Chondrocyte (in vitro differentiated cells): ENCODE measurements at regions not wholly inside any gene's neighbourhood (a gene's known extent, or its start where the extent isn't known, plus 50 kb on each side); places are given as distances from the start of the nearest gene placed in this dataset.

Source experiments
- DNase-seq: peaks from one replicate; pipeline ENCODE4 v3.0.0; 2021; ENCODE audit warnings: mixed read lengths, low spot score
- H3K27ac Mint-ChIP-seq: one replicate; pipeline ENCODE4 v1.8.0; 2021; ENCODE audit warnings: mild to moderate bottlenecking, moderate library complexity, mixed read lengths; ENCODE audit not compliant: unreplicated experiment
- H3K27me3 Mint-ChIP-seq: 2 replicates; pipeline ENCODE4 v1.8.0; 2021; ENCODE audit warnings: low read depth, mixed read lengths
- H3K36me3 Mint-ChIP-seq: 2 replicates; pipeline ENCODE4 v1.8.0; 2021; ENCODE audit warnings: low read depth, mixed read lengths
- H3K4me1 Mint-ChIP-seq: 2 replicates; pipeline ENCODE4 v1.8.0; 2021; ENCODE audit warnings: low read depth, mild to moderate bottlenecking, mixed read lengths
- H3K4me3 Mint-ChIP-seq: one replicate; pipeline ENCODE4 v1.8.0; 2021; ENCODE audit warnings: mild to moderate bottlenecking, moderate library complexity, mixed read lengths; ENCODE audit not compliant: unreplicated experiment
- H3K9me3 Mint-ChIP-seq: 2 replicates; pipeline ENCODE4 v1.8.0; 2021; ENCODE audit warnings: low read depth, mixed read lengths
- TF ChIP-seq, protein P1 (sequence below): fragments of 200-600 bp; sonication (generic); IDR thresholded peaks from 2 replicates; pipeline ENCODE4 v1.5.0; 2021; ENCODE audit warnings: antibody characterized with exemption, mild to moderate bottlenecking, moderate library complexity

GRCh38 chr14:61184112-61184511 lies 97.0 kb downstream of the TMEM30B start:
- H3K27me3 Mint-ChIP-seq, result no peaks in the 10 kb centered on the region
- no peaks in the 10 kb centered on the region for H3K36me3 Mint-ChIP-seq
- DNase-seq, result no peak
- TF ChIP-seq, protein P1, sequence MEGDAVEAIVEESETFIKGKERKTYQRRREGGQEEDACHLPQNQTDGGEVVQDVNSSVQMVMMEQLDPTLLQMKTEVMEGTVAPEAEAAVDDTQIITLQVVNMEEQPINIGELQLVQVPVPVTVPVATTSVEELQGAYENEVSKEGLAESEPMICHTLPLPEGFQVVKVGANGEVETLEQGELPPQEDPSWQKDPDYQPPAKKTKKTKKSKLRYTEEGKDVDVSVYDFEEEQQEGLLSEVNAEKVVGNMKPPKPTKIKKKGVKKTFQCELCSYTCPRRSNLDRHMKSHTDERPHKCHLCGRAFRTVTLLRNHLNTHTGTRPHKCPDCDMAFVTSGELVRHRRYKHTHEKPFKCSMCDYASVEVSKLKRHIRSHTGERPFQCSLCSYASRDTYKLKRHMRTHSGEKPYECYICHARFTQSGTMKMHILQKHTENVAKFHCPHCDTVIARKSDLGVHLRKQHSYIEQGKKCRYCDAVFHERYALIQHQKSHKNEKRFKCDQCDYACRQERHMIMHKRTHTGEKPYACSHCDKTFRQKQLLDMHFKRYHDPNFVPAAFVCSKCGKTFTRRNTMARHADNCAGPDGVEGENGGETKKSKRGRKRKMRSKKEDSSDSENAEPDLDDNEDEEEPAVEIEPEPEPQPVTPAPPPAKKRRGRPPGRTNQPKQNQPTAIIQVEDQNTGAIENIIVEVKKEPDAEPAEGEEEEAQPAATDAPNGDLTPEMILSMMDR, result no peak
- peak overlapping the region; percentile 87 for H3K27ac Mint-ChIP-seq
- peaks cover 4% of the 10 kb centered on the region for H3K9me3 Mint-ChIP-seq
- H3K4me1 Mint-ChIP-seq, result peaks cover 81% of the 10 kb centered on the region
- H3K4me3 Mint-ChIP-seq, result no peak overlapping the region

GRCh38 chr14:61183196-61183885 lies 97.8 kb downstream of the TMEM30B start:
- peak overlapping the region; percentile 90 for H3K27ac Mint-ChIP-seq
- H3K4me3 Mint-ChIP-seq, result no peak overlapping the region
- no peaks in the 10 kb centered on the region for H3K36me3 Mint-ChIP-seq
- H3K4me1 Mint-ChIP-seq, result peaks cover 83% of the 10 kb centered on the region
- no peak for DNase-seq
- peaks cover 4% of the 10 kb centered on the region for H3K9me3 Mint-ChIP-seq
- no peaks in the 10 kb centered on the region for H3K27me3 Mint-ChIP-seq
- TF ChIP-seq, protein P1, result no peak

DNA sequence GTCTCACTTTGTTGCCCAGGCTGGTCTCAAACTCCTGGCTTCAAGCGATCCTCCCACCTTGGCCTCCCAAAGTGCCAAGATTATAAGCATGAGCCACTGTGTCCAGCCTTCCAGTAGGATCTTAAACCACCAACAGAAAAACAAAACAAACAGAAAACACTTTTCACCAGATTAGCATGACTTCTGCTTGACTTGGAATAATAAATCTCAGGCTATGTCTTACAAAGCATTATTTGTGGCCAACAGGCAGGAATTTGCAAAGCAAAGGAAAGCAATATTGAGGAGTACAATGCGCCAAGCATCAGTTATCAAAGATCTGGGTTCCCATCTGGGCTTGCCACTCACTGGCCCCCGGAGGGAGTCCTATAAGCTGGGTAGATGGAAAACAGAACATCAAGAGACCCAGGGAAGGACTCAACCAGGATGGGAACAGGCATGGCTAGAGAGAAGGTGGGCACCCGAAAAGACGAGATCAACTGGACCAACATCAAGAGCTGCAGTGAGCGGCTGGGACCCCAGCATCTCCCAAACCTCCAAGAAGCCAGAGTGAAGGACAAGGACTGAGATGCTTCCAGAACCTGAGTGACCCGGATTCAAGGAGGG lies 101.2 kb downstream of the TMEM30B start:
- DNase-seq, result no peak
- TF ChIP-seq, protein P1, result peak; percentile 39
- no peaks in the 10 kb centered on the region for H3K36me3 Mint-ChIP-seq
- H3K27ac Mint-ChIP-seq, result peak overlapping the region; percentile 95
- H3K27me3 Mint-ChIP-seq, result no peaks in the 10 kb centered on the region
- peaks cover 4% of the 10 kb centered on the region for H3K9me3 Mint-ChIP-seq
- peaks cover 81% of the 10 kb centered on the region for H3K4me1 Mint-ChIP-seq
- H3K4me3 Mint-ChIP-seq, result no peak overlapping the region

- Mint-ChIP-seq H3K9me3 (peaks cover 4% of the 10 kb centered on the region), H3K36me3 (no peaks in the 10 kb centered on the region), H3K27me3 (no peaks in the 10 kb centered on the region), H3K4me1 (peaks cover 81% of the 10 kb centered on the region), H3K27ac (peak overlapping the region; percentile 95), H3K4me3 (peak overlapping the region; percentile 6)
- no peak for DNase-seq
- TF ChIP-seq, protein P1, result no peak
Measured at GRCh38 chr14:61179061-61179690, 102.0 kb downstream of the TMEM30B start.

GRCh38 chr14:61178226-61179060 lies 102.7 kb downstream of the TMEM30B start:
- H3K27ac Mint-ChIP-seq, result peak overlapping the region; percentile 95
- H3K4me3 Mint-ChIP-seq, result peak overlapping the region; percentile 47

More at GRCh38 chr14:61178226-61179060, 102.7 kb downstream of the TMEM30B start:
- H3K27me3 Mint-ChIP-seq, result no peaks in the 10 kb centered on the region
- peaks cover 79% of the 10 kb centered on the region for H3K4me1 Mint-ChIP-seq
- H3K36me3 Mint-ChIP-seq, result no peaks in the 10 kb centered on the region
- TF ChIP-seq, protein P1, result no peak
- no peak for DNase-seq
- peaks cover 4% of the 10 kb centered on the region for H3K9me3 Mint-ChIP-seq
